PC-3 (cell line): ENCODE measurements at regions not wholly inside any gene's neighbourhood (a gene's known extent, or its start where the extent isn't known, plus 50 kb on each side); places are given as distances from the start of the nearest gene placed in this dataset.

Experiments
- CTCF ChIP-seq: fragments of 300-600 bp; sonication (generic); conservative IDR thresholded peaks from 2 replicates; pipeline ENCODE4 v1.5.1; 2017; ENCODE audit warnings: antibody characterized with exemption, low read depth, mild to moderate bottlenecking, low read length
- EZH2 ChIP-seq: fragments of 300-600 bp; sonication (generic); IDR thresholded peaks from one replicate; pipeline ENCODE4 v1.6.1; 2017; ENCODE audit warnings: antibody characterized with exemption, mild to moderate bottlenecking, low read length; ENCODE audit not compliant: unreplicated experiment
- EZH2phosphoT487 ChIP-seq: fragments of 300-600 bp; sonication (generic); IDR thresholded peaks from 2 replicates; pipeline ENCODE4 v1.6.1; 2018; ENCODE audit warnings: mild to moderate bottlenecking, antibody characterized with exemption, low read length, borderline replicate concordance

DNA sequence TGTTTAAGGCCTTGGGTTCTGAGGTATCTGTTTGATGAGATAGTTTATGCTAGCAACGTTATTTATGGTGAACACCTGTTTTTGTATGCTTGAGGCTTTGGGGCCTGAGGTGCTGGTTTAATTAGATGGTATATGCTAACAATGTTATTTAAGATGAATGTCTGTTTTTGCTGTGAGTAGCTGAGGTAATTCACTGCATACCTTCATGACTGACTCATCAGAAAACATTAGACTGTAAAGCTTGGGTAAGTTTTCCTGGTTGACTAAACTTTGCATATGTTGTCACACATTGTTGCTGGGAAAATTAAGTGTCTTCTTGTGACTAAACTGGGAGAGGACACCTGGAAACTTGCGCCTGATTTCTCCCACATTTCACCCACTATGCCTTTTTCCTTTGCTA lies 1026.6 kb downstream of the RAPGEF2 start:
- TF ChIP-seq CTCF: no peak
- no peak for TF ChIP-seq EZH2phosphoT487
- TF ChIP-seq EZH2: no peak
